ENCODE measurements at regions not wholly inside any gene's neighbourhood (a gene's known extent, or its start where the extent isn't known, plus 50 kb on each side); places are given as distances from the start of the nearest gene placed in this dataset.

DNA sequence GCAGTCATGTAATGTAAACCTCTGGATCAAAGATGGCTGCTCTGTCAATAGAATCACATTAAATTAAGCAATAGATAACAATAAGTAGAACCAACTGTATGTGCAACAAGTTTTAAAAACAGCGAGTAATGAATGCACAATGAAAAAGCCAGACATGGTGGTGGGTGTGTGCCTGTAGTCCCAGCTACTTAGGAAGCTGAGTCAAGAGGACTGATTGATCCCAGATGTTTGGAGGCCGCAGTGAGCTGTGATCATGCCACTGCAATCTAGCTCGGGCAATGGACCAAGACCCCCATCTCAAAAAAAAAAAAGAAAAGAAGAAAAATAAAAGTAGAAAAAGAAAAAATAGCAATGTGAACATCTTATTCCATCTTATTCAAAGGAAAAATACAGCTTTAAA is 558.7 kb upstream of the MMS22L start:
- TF ChIP-seq, protein P1, sequence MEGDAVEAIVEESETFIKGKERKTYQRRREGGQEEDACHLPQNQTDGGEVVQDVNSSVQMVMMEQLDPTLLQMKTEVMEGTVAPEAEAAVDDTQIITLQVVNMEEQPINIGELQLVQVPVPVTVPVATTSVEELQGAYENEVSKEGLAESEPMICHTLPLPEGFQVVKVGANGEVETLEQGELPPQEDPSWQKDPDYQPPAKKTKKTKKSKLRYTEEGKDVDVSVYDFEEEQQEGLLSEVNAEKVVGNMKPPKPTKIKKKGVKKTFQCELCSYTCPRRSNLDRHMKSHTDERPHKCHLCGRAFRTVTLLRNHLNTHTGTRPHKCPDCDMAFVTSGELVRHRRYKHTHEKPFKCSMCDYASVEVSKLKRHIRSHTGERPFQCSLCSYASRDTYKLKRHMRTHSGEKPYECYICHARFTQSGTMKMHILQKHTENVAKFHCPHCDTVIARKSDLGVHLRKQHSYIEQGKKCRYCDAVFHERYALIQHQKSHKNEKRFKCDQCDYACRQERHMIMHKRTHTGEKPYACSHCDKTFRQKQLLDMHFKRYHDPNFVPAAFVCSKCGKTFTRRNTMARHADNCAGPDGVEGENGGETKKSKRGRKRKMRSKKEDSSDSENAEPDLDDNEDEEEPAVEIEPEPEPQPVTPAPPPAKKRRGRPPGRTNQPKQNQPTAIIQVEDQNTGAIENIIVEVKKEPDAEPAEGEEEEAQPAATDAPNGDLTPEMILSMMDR (IDR thresholded peaks at IDR 0.05; ENCODE audit: control extremely low read depth in 1 of 3, insufficient read depth in 1 of 3, low read depth in 1 of 3, low read length in 3 of 3): no peak
- TF ChIP-seq EP300 (IDR thresholded peaks at IDR 0.05; ENCODE audit: borderline replicate concordance in 1 of 2, low read depth in 2 of 2, low read length in 2 of 2) (no peak), SUZ12 (IDR thresholded peaks at IDR 0.05; ENCODE audit: low read length) (no peak)
- TF ChIP-seq, protein P2, sequence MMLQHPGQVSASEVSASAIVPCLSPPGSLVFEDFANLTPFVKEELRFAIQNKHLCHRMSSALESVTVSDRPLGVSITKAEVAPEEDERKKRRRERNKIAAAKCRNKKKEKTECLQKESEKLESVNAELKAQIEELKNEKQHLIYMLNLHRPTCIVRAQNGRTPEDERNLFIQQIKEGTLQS (IDR thresholded peaks at IDR 0.05; ENCODE audit: insufficient read depth, low read depth, low read length): no peak
